Hepatocyte (in vitro differentiated cells): ENCODE measurements at regions not wholly inside any gene's neighbourhood (a gene's known extent, or its start where the extent isn't known, plus 50 kb on each side); places are given as distances from the start of the nearest gene placed in this dataset.

ENCODE experiments used
- EZH2 ChIP-seq: fragments of 200-600 bp; sonication (generic); IDR thresholded peaks from 2 replicates; pipeline ENCODE4 v1.6.1; 2016; ENCODE audit warnings: antibody characterized with exemption, mild to moderate bottlenecking, borderline replicate concordance
- EZH2phosphoT487 ChIP-seq: fragments of 200-600 bp; sonication (generic); IDR thresholded peaks from one replicate; pipeline ENCODE4 v1.6.1; 2018; ENCODE audit warnings: antibody characterized with exemption, mild to moderate bottlenecking, low read depth, moderate library complexity; ENCODE audit not compliant: unreplicated experiment, severe bottlenecking
- TF ChIP-seq, protein P1 (sequence below): fragments of 200-600 bp; sonication (generic); IDR thresholded peaks from 2 replicates; pipeline ENCODE4 v1.5.1; 2016; ENCODE audit warnings: antibody characterized with exemption, mild to moderate bottlenecking; ENCODE audit not compliant: poor library complexity

GRCh38 chr18:78239090-78239457, 740.5 kb upstream of the SALL3 start:
- TF ChIP-seq, protein P1, sequence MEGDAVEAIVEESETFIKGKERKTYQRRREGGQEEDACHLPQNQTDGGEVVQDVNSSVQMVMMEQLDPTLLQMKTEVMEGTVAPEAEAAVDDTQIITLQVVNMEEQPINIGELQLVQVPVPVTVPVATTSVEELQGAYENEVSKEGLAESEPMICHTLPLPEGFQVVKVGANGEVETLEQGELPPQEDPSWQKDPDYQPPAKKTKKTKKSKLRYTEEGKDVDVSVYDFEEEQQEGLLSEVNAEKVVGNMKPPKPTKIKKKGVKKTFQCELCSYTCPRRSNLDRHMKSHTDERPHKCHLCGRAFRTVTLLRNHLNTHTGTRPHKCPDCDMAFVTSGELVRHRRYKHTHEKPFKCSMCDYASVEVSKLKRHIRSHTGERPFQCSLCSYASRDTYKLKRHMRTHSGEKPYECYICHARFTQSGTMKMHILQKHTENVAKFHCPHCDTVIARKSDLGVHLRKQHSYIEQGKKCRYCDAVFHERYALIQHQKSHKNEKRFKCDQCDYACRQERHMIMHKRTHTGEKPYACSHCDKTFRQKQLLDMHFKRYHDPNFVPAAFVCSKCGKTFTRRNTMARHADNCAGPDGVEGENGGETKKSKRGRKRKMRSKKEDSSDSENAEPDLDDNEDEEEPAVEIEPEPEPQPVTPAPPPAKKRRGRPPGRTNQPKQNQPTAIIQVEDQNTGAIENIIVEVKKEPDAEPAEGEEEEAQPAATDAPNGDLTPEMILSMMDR: no peak
- no peak for TF ChIP-seq EZH2
- TF ChIP-seq EZH2phosphoT487: no peak
